AG09319 (cell line): ENCODE measurements at regions not wholly inside any gene's neighbourhood (a gene's known extent, or its start where the extent isn't known, plus 50 kb on each side); places are given as distances from the start of the nearest gene placed in this dataset.
A peak's percentile ranks its signal among the peaks of the same experiment; 100 is the strongest.

Source experiments
- DNase-seq: peaks from one replicate; pipeline ENCODE4 v3.0.0-alpha.2; 2010; ENCODE audit warnings: low read depth; ENCODE audit errors: extremely low read depth
- CTCF ChIP-seq: IDR thresholded peaks from 2 replicates; pipeline ENCODE4 v1.5.1; 2011; ENCODE audit warnings: low read depth, mild to moderate bottlenecking, inconsistent platforms, low read length, moderate library complexity

GRCh38 chr4:124135409-124135813, 577.1 kb downstream of the ANKRD50 start:
- no peak for TF ChIP-seq CTCF
- DNase-seq: peak; percentile 8

DNA sequence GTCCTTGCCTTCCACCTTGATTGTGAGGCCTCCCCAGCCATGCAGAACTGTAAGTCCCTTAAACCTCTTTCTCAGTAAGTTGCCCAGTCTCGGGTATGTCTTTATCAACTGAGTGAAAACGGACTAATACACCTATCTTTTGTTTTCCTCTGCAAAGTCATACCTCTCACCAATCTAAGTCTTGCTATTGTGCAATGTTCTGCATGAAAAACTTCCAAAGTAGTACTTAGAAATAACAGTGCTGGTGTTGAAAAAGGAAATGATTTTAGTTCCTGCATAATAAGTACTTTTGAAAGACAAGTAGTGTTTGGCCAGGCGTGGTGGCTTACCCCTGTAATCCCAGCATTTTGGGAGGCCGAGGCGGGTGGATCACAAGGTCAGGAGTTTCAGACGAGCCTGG, 573.5 kb downstream of the ANKRD50 start:
- no peak for TF ChIP-seq CTCF
- no peak for DNase-seq

- no peak for DNase-seq
- no peak for TF ChIP-seq CTCF
Observed at GRCh38 chr4:124143632-124144031, 568.9 kb downstream of the ANKRD50 start.

DNA sequence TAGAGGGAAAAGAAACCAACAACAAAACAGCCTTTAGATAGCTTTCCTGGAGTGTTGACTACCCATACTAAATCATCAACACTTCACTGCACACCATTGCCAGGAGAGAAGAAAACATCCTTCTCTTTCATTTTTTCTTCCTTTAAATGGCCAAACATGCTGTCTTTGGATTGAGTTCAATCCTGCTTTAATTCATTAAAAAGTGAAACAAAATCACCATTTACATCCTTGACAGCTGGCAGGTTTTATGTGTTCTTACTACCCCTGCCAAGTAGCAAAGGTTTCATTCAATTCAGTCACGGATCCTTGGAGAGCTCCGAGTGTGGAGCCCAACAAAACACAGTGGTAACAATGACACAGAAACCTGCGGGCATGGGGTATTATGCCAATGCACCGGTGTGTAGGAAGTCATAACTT, 568.3 kb downstream of the ANKRD50 start:
- no peak for DNase-seq

DNA sequence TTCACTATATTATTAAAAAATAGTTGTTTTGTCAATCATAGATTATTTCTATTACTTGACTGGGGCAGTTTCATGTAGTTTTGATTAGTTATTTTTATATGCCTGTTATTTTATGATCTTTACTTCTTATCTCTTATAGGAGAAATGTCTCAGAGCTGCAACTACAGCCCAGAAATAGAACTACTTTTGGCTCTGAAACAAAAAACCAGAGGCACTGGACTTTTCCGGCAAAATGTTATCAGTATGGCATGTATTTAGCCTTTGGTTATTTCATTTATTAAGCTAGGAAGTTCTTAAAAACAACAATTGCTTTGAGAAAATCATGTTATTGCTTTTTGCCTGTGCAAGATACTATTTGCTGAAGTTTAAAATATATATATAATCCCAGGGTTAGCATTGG, 566.5 kb downstream of the ANKRD50 start:
- TF ChIP-seq CTCF: no peak
- DNase-seq: no peak

More for the DNA sequence above, 568.3 kb downstream of the ANKRD50 start:
- no peak for TF ChIP-seq CTCF

GRCh38 chr4:124151031-124151430, 561.5 kb downstream of the ANKRD50 start:
- no peak for DNase-seq
- no peak for TF ChIP-seq CTCF

- no peak for TF ChIP-seq CTCF
- DNase-seq: no peak
Observed at GRCh38 chr4:124152132-124152531, 560.4 kb downstream of the ANKRD50 start.
